ENCODE measurements at regions not wholly inside any gene's neighbourhood (a gene's known extent, or its start where the extent isn't known, plus 50 kb on each side); places are given as distances from the start of the nearest gene placed in this dataset.

DNA sequence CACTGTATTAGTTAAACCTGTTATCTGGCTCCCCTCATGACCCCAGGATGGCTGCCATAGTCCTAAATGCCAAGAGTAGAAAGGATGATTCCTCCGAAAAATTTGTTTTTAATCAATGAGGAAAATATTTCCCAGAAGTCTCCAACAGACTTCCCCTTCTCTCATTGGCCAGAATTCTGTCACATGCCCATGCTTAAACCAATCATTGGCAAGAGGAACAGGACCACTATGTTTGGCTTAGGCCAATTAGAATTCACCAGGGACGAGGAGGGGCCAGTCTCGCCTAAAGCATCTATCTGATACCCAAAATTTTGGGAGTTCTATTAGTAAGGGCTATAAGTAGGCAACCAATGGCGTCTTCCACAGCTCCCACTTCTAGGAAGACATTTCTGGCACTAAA, 71.2 kb upstream of the IL6 start:
- intact Hi-C loops (cut with micrococcal nuclease), result no loop called here
- TF ChIP-seq, protein P1, sequence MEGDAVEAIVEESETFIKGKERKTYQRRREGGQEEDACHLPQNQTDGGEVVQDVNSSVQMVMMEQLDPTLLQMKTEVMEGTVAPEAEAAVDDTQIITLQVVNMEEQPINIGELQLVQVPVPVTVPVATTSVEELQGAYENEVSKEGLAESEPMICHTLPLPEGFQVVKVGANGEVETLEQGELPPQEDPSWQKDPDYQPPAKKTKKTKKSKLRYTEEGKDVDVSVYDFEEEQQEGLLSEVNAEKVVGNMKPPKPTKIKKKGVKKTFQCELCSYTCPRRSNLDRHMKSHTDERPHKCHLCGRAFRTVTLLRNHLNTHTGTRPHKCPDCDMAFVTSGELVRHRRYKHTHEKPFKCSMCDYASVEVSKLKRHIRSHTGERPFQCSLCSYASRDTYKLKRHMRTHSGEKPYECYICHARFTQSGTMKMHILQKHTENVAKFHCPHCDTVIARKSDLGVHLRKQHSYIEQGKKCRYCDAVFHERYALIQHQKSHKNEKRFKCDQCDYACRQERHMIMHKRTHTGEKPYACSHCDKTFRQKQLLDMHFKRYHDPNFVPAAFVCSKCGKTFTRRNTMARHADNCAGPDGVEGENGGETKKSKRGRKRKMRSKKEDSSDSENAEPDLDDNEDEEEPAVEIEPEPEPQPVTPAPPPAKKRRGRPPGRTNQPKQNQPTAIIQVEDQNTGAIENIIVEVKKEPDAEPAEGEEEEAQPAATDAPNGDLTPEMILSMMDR (IDR thresholded peaks at IDR 0.05), result no peak
- no peak overlapping the region for H3K4me3 ChIP-seq (replicated peaks in 1 of 3; ENCODE audit: low read depth in 2 of 3, low read length in 3 of 3)
- no peak overlapping the region for H3K4me3 Mint-ChIP-seq
- no peak overlapping the region for H3K27ac Mint-ChIP-seq
- H4K20me1 ChIP-seq (ENCODE audit: insufficient read depth, low read length), result no peaks in the 10 kb centered on the region
- no peaks in the 10 kb centered on the region for H3K36me3 ChIP-seq (replicated peaks in 1 of 2; ENCODE audit: control insufficient read depth in 1 of 2, insufficient read depth in 2 of 2, low read length in 2 of 2)
- H3K27me3 ChIP-seq (ENCODE audit: control insufficient read depth in 2 of 2, insufficient read depth in 2 of 2, low read length in 2 of 2), result no peaks in the 10 kb centered on the region
- H2AFZ ChIP-seq (ENCODE audit: insufficient read depth, low read depth, low read length, poor library complexity, severe bottlenecking), result no peak overlapping the region
- DNase-seq, result no peak
- H3K4me2 ChIP-seq (replicated peaks; ENCODE audit: extremely low read depth, low read length, poor library complexity, severe bottlenecking), result no peak overlapping the region
- H3K4me1 ChIP-seq (ENCODE audit: control insufficient read depth in 1 of 2, insufficient read depth in 2 of 2, low read length in 2 of 2), result peaks cover 0 to under 1% of the 10 kb centered on the region in 2 donors
- H3K4me1 Mint-ChIP-seq, result peaks cover 7% of the 10 kb centered on the region
- H3K9me3 Mint-ChIP-seq, result peaks cover 0 to 4% (median 0%) of the 10 kb centered on the region in 7 donors
- peaks cover 3 to 9% (median 4%) of the 10 kb centered on the region in 3 donors for H3K27me3 Mint-ChIP-seq (ENCODE audit: low read depth in 3 of 3)
- H3K79me2 ChIP-seq (ENCODE audit: insufficient read depth, low read length), result no peaks in the 10 kb centered on the region
- H3K27ac ChIP-seq (ENCODE audit: low read depth in 1 of 2, low read length in 2 of 2), result no peak overlapping the region
- no peaks in the 10 kb centered on the region for H3K36me3 Mint-ChIP-seq
- no peaks in the 10 kb centered on the region for H3K9me3 ChIP-seq (replicated peaks in 1 of 2; ENCODE audit: control insufficient read depth in 1 of 2, insufficient read depth in 1 of 2, low read length in 2 of 2)
- WGBS (ENCODE audit: insufficient coverage), result no CpG with 5 or more reads among the region's 4 CpGs
- H3K9ac ChIP-seq (ENCODE audit: insufficient read depth, low read length, poor library complexity, severe bottlenecking), result no peak overlapping the region

DNA sequence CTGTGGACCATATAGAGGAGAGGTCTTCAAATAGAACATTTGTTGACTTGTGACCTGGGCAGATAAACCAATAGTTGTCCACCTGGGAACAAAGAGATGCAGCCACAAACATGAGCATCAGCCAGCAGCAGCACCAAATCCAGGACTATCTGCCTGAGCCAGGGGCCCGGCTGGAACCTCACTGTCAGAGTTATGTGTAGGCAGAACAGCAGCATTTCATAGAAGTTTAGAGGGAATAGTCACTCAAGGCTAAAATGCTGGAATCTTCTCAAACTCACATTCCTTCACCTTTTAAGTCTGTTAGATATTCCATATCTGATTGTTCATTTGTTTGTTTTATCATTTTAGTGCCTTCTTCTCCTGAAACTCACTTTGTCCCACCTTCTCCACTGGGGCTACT, 72.2 kb upstream of the IL6 start:
- H4K20me1 ChIP-seq (ENCODE audit: insufficient read depth, low read length), result no peaks in the 10 kb centered on the region
- H3K4me1 ChIP-seq (ENCODE audit: control insufficient read depth in 1 of 2, insufficient read depth in 2 of 2, low read length in 2 of 2), result no peaks in the 10 kb centered on the region

More for the DNA sequence above, 72.2 kb upstream of the IL6 start:
- Histone ChIP-seq H3K79me2 (ENCODE audit: insufficient read depth, low read length) (no peaks in the 10 kb centered on the region), H3K9ac (ENCODE audit: insufficient read depth, low read length, poor library complexity, severe bottlenecking) (no peak overlapping the region), H3K9me3 (replicated peaks in 1 of 2; ENCODE audit: control insufficient read depth in 1 of 2, insufficient read depth in 1 of 2, low read length in 2 of 2) (no peaks in the 10 kb centered on the region), H3K27me3 (ENCODE audit: control insufficient read depth in 2 of 2, insufficient read depth in 2 of 2, low read length in 2 of 2) (no peaks in the 10 kb centered on the region), H2AFZ (ENCODE audit: insufficient read depth, low read depth, low read length, poor library complexity, severe bottlenecking) (no peak overlapping the region), H3K4me2 (replicated peaks; ENCODE audit: extremely low read depth, low read length, poor library complexity, severe bottlenecking) (no peak overlapping the region), H3K27ac (ENCODE audit: low read depth in 1 of 2, low read length in 2 of 2) (no peak overlapping the region), H3K36me3 (replicated peaks in 1 of 2; ENCODE audit: control insufficient read depth in 1 of 2, insufficient read depth in 2 of 2, low read length in 2 of 2) (no peaks in the 10 kb centered on the region), H3K4me3 (replicated peaks in 1 of 3; ENCODE audit: low read depth in 2 of 3, low read length in 3 of 3) (no peak overlapping the region)
- Mint-ChIP-seq H3K4me3 (no peak overlapping the region), H3K27ac (no peak overlapping the region), H3K9me3 (peaks cover 0 to 4% (median 0%) of the 10 kb centered on the region in 7 donors), H3K36me3 (no peaks in the 10 kb centered on the region), H3K27me3 (ENCODE audit: low read depth in 3 of 3) (peaks cover 2 to 9% (median 4%) of the 10 kb centered on the region in 3 donors), H3K4me1 (peaks cover 3% of the 10 kb centered on the region)
- intact Hi-C loops (cut with micrococcal nuclease), result no loop called here
- no CpG with 5 or more reads among the region's 1 CpG for WGBS (ENCODE audit: insufficient coverage)
- TF ChIP-seq, protein P1 (IDR thresholded peaks at IDR 0.05), result no peak
- DNase-seq, result no peak

Measured in CD14-positive monocyte (primary cell).